HG03442 (cell line): ENCODE measurements at regions not wholly inside any gene's neighbourhood (a gene's known extent, or its start where the extent isn't known, plus 50 kb on each side); places are given as distances from the start of the nearest gene placed in this dataset.
"Not testable (repeated sequence)": the region's sequence is repeated elsewhere in the genome, so short reads cannot be mapped to it uniquely, and the experiment has no call there.

Experiments
- ATAC-seq: cut with Tn5 transposase; IDR thresholded peaks from one replicate; pipeline ENCODE4 v1.9.1; 2021; ENCODE audit warnings: mild to moderate bottlenecking, moderate library complexity; ENCODE audit not compliant: unreplicated experiment

DNA sequence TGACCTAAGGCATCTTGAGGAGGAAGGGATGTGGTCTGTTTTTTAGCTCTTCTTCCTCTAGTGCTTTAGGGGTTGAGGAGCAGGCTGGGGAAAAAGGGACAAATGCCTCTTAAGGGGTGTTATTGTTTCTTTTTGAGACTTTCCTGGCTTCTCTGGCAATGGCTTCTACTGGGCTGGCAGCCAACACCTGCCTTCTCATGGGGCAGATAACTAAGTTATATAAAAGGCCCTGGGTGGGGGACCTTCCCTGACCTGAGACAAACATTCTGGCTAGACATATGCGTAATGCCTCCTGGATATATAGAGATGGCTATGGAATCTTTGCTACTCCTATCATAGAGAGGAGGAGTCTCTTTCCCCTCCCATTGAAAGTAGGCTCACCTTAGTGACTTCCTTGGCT lies 179.2 kb upstream of the PROK2 start:
- no peak for ATAC-seq

DNA sequence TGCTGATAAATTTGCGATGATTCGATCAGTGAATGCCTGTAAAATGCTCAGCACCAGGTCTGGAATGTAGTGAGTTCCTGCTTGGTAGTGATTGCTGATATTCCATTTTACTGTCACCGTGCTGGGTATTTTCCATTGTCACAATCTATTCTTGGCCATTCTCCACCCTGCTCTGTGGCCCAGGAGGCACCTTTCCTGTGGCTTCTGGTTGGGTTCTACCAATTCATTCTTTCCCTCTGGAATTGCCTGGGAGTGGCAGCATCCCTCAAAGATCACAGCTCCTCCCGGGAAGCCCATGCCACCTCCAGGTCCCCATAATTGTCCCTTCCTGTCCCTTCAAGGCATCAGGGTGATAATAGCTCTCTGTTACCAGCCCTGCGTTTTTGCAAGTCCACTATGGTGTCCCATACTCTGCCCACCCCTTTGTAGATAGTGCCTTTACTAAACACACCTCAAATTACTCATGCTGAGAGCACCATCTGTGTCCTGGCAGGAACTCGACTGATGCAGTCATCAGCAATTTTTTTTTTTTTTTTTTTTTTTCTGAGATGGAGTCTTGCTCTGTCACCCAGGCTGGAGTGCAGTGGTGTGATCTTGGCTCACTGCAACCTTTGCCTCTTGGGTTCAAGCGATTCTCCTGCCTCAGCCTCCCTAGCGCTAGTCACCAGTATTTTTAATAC lies 177.8 kb upstream of the PROK2 start:
- no peak for ATAC-seq

DNA sequence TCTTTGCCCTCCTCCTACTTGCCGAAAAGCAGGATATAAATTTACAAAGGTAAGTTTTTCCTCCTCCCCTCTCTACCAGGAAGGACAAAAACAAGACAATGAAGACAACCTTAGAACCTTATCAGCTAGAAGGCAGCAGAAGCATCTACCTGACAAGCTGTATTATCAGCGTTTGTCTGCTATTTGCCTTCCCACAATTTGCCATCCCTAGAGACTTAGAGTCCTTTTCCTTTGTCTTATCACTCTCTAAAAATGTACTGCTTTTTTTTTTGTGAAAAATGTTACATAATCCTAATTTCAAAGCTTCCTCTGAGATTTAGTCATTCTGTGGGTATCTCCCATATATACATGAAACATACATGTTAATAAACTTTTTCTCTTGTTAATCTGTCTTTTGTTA lies 176.9 kb upstream of the PROK2 start:
- ATAC-seq: no peak

DNA sequence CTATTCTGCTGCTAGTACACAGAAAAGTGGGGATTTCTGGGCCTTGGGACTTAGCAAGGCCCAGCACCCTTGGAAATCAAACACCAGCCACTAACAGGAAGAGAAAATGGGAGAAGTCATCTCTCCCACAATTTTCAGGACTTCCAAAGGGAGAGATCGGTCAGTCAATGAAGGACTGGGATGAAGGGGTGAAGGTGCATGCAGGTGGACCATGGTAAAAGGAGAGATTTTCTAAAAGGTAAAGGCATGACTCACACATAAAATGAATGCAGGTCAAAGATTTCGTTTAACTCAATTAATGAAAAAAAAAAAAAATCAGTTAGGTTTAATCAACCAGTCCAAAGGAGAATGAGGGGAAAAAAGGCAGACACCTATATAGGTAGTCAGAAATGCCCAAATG lies 176.4 kb upstream of the PROK2 start:
- ATAC-seq: no peak

DNA sequence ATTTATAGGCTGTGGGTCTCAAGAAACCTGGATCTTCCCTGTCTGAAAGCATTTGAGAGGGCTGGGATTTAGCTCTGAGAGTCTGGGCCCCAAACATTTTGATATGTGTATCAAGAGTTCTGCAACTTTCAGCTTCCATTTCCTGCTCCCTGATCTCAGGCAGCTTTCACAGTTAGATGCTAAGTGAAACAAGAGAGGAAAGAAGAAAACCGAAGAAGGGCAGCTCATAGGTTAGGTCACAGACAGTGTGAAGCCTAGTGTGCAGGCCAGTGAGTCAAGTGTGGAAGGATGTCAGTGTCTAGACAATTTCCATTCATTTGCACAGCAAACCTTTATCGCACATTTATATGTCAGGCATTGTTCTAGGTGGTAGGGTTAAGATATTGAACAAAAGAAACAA lies 173.6 kb upstream of the PROK2 start:
- ATAC-seq: no peak

DNA sequence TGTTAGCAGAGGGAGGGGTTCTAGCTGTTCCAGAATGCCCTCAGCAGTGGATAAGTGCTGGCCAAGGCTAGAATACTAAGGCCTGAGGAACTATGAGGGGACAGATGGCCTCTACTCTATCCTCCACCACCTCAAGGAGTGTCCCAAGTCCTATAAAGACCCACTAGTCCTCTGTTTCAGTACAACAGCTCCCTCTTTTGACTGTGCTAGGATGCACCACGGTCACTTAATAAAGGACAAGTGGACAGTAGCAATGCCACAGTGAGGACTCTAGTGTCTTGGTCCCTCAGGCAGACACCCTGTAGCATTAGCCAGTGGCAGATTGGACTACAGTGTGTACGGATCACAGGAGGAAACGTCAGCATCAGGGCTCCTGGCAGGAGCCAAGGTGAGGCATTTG lies 171.8 kb upstream of the PROK2 start:
- no peak for ATAC-seq

DNA sequence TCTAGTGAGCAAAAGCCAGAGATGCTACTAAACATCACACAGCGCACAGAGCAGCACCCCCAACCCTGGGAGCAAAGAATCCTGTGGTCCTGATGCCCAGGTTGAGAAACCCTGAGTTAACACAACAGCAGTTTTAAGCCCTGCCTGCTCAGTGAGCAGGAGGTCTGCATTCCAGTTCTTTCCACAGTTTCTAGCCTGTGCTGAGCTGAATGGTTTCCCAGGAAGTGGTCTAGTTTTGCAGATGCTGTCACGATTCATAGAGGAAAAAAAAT lies 171.1 kb upstream of the PROK2 start:
- ATAC-seq: no peak

DNA sequence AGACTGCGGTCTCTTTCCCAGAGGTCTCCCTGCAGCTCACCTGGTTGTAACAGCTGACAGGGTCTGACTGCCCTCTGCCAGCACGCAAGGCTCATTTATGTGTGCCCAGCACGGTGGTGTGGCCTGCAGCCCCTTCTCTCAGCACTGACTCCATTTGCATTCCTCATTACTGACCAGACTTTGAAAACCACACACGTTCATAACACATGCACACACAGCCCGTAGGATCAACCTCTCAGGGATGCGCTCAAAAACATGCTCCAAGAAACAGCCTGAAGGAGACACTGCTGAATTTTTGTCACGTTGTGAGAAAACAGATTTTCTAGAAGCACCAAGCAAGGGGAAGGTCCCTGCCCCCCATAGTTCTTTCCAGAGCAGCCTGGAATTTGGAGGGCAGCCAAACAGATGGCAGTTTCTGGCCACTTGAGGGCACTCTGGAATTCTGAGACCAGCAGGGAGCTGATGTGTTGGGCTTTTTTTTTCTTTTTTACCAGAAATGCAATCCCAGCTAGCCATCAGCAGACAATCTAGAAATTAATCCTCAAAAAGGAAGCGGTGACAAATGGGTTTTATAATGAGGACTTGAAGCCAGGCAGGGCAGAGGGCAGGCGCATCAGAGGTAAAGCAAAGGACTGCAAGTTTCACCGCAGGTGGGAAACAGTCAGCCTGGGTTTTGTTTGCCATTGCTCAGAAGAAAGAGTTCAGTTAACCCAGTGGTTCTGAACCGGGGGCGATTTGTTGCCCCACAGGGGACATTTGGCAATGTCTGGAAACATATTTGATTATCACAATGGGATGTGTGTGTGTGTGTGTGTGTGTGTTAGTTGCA lies 170.5 kb upstream of the PROK2 start:
- ATAC-seq: no peak

DNA sequence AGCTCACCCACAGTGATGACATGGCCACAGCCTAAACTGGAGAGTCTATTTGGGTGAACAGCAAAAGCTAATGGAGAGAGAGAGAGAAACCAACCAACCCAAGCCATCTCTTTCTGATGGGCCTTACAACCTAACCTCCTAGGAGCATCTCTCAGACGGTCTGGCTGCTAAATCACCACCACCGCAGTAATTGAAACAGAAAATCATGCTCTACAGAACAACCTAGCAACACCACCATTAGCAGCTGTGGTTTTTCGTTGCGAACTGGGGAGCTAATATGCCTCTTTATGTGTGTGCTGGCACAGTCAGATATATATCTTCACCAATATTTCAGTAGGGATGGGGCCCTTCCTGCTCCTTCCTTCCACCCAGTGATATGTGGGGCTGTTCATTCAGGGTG lies 166.9 kb upstream of the PROK2 start:
- no peak for ATAC-seq

DNA sequence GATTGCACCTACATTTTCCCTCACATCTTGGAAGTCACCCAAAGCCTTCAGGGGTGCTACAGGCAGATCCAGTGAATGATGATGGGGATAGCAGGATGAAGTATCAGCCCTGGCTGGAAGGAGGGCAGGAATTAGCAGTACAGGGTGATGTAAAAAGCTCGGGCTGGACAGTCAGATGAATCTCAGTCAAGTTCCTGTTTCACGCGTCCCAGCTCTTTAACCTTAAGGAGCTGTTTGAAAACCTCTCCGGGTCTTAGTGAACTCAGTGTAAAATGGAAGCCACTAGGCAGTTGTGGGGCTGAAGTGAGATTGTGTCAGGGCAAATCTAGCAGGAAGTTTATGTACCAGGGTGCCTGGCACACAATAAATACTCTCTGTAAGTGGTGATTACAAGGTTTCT lies 166.4 kb upstream of the PROK2 start:
- no peak for ATAC-seq

DNA sequence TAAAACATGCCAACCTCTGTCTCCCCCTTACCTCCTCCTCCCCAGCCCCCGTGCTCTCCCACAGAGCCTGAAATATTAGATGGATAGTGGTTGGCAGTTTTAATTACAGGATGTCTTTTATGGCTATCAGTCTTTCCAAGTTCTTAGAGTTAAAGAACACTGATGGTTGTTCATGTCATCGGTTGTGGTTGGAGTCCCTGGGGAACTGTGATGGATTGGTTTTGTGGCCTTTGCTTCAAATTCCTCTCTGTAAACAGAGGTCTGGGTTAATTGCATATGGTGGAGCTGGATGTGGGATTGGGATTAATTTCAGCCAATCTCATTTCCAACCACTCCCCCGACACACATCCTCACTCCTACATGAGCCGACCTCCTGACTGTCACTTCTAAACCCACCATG lies 164.5 kb upstream of the PROK2 start:
- no peak for ATAC-seq

DNA sequence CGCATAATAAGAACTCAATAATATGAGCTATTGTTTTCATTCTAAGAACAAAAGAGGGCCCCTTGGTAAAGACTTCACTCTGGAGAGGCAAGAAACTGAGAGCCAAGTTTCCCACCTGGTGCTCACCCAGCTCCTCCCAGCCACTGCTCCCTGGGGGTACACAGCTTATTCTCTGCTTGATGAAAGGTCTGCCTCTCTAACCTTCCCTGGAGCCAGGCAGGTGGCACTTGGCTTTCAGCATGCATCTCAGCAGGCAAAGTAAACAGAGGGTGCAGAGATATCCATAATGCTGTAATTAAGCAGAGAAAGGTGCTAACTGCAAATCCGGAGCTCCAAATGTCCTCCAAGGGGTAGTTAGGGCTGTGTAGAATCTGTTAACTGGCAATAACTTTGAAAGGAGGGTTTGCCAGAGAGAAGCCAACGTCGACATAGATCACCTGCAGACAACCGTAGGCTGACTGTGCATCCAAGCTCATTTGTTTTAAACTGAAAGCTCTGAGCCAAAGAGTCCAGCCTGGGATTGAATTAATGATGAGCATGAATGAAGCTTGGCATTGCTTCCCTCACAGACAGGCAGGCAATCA lies 159.6 kb upstream of the PROK2 start:
- ATAC-seq: no peak

DNA sequence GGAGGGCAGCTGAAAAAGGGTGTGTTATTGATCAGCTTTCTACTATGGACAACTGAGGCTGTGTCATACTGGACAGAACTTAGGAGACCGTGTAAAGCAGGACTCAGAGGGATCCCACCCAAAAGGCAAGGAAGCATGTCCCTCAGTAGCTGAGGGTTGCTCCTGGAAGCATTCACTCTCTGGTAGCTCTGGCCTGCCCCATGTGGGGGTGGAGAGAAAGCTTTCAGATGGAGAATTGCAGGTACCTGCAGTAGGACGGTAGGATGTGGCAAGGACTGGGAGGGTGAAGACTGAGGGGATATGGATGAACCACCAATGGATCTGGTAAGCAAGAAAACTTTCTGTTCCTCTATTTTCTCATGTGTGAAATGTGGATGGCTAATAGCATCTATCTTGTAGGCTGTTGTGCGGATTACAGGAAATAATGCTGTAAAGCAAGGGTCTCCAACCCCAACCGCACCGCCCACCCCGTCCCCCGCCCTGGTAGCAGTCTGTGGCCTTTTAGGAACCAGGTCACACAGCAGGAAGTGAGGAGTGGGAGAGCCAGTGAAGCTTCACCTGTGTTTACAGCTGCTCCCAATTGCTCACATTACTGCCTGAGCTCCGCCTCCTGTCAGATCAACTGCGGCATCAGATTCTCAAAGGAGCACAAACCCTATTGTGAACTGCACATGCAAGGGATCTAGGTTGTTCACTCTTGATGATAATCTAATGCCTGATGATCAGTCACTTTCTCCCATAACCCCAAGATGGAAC lies 157.7 kb upstream of the PROK2 start:
- ATAC-seq: no peak

DNA sequence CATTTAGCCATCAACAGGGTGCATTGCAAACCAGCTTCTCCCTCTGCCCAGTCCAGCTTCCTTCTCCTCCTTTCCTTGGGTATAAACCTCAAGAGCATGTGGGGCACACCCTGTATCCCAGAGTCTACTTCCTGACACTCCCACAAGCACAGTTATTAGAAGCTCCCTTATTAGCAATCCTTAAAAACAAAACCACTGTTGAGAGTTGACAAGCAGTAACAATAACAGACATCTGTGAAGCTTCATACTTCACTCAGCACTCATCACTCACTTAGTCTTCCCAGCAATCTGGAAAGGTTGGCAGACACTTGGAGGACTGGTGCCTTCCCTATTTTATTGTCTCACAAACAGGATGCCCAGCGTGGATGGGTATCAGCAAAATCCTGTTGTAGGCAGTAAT lies 155.5 kb upstream of the PROK2 start:
- ATAC-seq: no peak

DNA sequence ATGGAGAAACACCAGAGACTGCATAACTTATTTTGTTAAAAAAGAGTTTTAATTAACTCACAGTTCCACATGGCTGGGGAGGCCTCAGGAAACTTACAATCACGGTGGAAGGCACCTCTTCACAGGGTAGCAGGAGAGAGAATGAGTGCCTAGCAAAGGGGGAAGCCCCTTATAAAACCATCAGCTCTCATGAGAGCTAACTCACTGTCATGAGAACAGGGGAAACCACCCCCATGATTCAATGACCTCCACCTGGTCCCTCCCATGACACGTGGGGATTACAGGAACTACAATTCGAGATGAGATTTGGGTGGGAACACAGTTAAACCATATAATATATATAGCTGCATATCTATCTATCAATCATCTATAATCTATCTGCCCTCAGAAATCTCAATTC lies 153.1 kb upstream of the PROK2 start:
- not testable (repeated sequence) for ATAC-seq

DNA sequence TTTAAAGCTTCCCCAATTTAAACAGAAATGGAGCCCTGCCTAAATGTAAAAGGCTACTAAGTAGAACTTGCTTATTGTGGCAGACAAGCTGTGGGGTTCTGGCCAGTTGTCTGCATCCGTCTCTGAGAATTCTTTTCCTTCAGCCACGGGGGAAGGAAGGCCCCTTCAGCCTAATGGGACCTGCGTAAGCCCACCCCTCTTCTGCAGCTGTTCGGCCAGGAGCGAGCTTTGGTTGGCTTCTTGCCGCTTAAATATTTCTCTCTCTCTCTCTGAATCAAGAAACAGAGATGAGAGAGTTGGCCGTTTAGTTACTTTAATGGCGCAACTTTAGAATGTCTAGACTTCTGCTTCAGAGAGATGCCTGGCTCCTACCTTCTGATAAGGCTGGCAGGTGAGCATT lies 151.7 kb upstream of the PROK2 start:
- no peak for ATAC-seq

DNA sequence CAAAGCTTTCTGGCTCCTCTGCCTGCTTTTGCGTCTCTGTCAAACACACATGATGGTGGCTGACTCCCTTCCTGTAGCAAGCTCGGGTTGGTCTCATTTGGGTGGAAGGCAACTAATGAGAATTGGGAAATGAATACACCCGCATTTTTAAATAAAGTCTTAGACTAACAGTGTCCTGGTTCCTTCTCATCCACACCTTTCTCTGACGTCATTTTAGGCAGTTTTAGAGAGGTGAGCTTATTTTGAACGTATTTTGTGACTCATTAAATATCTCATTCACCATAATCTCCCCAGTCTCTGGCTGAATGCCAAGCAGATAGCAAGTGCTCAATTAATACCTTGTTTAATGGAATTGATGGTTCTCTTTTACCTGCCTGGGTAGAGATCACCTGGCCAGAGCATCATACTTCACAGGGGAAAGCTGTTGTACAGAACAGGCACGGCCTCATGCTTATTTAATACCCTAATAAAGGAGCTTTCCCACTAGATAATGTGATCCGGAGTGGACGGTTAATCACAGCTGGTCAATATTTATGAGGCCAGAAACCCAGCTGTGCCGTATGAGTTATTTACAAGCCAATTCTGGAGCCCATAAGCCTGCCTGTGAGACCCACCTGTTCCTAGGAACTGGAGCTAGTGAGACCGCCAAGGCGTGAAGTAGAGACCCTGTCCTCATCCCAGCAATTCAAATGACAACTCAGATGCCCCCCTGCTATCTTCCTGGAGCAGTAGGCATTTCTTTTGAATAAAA lies 149.7 kb upstream of the PROK2 start:
- ATAC-seq: no peak

DNA sequence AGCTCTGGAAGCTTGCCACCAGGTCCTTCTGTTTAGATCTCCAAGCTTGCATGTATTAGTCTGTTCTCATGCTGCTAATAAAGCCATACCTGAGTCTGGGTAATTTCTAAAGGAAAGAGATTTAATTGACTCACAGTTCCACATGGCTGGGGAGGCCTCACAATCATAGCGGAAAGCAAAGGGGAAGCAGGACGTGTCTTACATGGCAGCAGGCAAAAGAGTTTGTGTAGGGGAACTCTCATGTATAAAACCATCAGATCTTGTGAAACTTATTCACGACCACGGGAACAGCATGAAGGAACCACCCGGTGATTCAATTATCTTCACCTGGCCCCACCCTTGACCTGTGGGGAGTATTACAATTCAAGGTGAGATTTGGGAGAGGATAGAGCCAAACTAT lies 147.0 kb upstream of the PROK2 start:
- no peak for ATAC-seq

DNA sequence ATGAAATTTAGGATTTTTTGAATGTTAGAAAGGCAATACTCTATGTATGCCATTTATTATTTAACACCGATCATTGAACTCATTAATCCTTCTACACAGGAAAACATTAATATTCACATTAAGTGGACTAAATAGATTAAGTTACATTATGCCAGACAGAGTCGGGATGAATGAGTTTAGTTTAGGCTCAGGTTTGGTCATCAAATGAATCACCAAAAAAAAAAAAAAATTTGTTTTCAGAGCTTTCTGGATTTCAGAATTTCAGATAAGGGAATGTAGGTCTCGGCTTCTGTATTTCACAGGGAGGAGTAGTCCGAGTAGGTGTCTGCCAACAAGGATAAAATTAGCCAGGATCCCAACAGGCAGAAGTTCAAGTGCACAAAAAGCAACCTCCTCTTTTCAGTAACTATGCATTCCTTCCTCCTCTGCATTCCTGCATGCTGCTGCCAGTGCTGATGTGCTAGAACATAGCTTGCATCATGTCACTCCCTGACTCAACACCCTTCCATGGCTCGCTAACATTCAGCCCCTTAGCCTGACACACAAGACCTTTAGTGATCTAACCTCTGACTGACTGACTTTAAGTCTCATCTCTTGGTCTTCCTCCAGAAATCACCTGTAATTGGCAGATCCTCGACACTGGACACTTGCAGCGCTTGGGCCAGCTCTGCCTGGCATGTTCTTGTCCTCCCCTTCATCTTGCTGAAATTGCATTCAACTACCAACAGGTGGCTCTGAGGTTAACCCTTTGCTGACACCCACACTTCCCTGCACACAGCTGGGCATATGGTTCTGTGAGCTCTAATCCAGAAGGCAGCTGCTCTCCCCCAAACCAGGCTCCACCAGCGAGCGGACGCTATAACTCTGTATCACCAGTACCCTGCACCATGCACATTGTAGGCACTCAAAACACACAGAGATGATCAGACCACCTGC lies 145.4 kb upstream of the PROK2 start:
- ATAC-seq: peak; percentile 57

DNA sequence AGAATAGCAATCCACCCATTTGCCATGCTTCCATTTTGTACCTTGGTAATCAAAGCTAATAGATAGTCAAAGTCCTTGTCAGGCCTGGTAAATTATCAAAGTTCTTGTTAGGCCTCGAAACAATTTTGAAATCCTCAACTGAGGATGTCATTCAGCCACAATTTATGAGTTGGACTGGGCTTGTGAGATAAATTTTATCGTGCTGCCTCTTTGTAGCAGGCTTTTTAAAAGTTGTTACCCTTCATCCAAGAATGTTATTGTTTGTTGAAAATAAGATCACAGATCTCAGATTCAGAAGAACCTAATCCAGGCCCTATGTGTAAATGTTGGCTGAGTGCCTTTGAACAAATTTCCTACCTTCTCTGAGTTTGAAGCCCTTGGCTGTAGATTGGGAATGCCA lies 143.3 kb upstream of the PROK2 start:
- ATAC-seq: no peak
